ENCODE measurements at regions not wholly inside any gene's neighbourhood (a gene's known extent, or its start where the extent isn't known, plus 50 kb on each side); places are given as distances from the start of the nearest gene placed in this dataset.

DNA sequence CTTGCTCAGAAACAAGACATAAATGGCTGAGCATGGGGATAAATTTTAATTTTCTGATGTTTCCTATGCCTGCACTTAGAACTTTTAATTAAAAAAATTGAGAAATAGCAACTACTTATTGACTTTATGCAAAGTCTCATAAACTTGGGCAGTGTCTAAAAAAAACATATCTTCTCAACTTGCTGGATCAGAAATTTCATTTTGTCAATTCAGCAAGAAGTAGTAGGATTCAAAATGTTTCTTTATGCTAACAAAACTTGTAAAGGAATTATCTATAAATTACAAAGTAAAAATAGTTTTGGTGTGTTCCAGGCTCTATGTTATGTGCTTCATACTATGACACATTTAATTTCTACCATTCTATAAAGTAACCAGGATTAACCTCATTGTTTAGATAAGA is 562.2 kb upstream of the IMPG1 start:
- H3K27me3 ChIP-seq, result no peaks in the 10 kb centered on the region
- no peaks in the 10 kb centered on the region for H3K9me3 ChIP-seq (ENCODE audit: low read depth)
- no peaks in the 10 kb centered on the region for H3K79me2 ChIP-seq
- DNase-seq (ENCODE audit: low spot score), result no peak
- H3K4me3 ChIP-seq, result no peak overlapping the region
- no peak overlapping the region for H3K4me2 ChIP-seq
- TF ChIP-seq EZH2phosphoT487 (IDR thresholded peaks at IDR 0.05; ENCODE audit: low read depth, severe bottlenecking, unreplicated experiment) (no peak), EZH2 (IDR thresholded peaks at IDR 0.05; ENCODE audit: borderline replicate concordance) (no peak)
- TF ChIP-seq, protein P1, sequence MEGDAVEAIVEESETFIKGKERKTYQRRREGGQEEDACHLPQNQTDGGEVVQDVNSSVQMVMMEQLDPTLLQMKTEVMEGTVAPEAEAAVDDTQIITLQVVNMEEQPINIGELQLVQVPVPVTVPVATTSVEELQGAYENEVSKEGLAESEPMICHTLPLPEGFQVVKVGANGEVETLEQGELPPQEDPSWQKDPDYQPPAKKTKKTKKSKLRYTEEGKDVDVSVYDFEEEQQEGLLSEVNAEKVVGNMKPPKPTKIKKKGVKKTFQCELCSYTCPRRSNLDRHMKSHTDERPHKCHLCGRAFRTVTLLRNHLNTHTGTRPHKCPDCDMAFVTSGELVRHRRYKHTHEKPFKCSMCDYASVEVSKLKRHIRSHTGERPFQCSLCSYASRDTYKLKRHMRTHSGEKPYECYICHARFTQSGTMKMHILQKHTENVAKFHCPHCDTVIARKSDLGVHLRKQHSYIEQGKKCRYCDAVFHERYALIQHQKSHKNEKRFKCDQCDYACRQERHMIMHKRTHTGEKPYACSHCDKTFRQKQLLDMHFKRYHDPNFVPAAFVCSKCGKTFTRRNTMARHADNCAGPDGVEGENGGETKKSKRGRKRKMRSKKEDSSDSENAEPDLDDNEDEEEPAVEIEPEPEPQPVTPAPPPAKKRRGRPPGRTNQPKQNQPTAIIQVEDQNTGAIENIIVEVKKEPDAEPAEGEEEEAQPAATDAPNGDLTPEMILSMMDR (IDR thresholded peaks at IDR 0.05; ENCODE audit: poor library complexity), result no peak
- H3K27ac ChIP-seq, result no peak overlapping the region
- no peaks in the 10 kb centered on the region for H3K9me2 ChIP-seq (replicated peaks; ENCODE audit: insufficient read depth)
- no peaks in the 10 kb centered on the region for H4K20me1 ChIP-seq (ENCODE audit: insufficient read depth, poor library complexity, severe bottlenecking)
- no peaks in the 10 kb centered on the region for H3K4me1 ChIP-seq (ENCODE audit: insufficient read depth)
- no peaks in the 10 kb centered on the region for H3K36me3 ChIP-seq (replicated peaks; ENCODE audit: insufficient read depth, low read depth)
- H2AFZ ChIP-seq, result no peak overlapping the region

DNA sequence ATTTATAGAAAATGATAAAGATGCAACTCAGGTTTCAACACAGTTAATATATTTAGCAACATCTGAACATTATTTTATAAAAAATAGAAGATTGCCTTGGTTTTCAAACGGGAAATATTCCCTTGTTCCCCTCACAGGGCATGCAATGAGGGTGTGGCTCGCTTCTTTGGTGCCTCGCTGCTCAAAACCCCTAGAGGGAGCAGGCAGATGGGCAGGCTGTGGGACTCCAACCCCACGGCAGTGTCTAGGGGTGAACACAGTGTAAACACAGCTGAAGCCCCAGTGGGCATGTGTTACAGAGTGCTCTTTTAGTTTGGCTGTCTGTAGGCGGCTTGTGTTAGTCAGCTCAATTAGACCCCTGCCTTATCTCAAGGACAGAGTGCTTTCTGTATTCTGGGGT is 560.8 kb upstream of the IMPG1 start:
- no peak for TF ChIP-seq EZH2phosphoT487 (IDR thresholded peaks at IDR 0.05; ENCODE audit: low read depth, severe bottlenecking, unreplicated experiment)
- TF ChIP-seq, protein P1 (IDR thresholded peaks at IDR 0.05; ENCODE audit: poor library complexity), result no peak
- TF ChIP-seq EZH2 (IDR thresholded peaks at IDR 0.05; ENCODE audit: borderline replicate concordance), result no peak
- WGBS (ENCODE audit: low lambda C conversion rate, missing lambda C conversion rate), result 58% methylated on average over 5 of the region's 5 CpGs
- no peaks in the 10 kb centered on the region for H3K27me3 ChIP-seq

DNA sequence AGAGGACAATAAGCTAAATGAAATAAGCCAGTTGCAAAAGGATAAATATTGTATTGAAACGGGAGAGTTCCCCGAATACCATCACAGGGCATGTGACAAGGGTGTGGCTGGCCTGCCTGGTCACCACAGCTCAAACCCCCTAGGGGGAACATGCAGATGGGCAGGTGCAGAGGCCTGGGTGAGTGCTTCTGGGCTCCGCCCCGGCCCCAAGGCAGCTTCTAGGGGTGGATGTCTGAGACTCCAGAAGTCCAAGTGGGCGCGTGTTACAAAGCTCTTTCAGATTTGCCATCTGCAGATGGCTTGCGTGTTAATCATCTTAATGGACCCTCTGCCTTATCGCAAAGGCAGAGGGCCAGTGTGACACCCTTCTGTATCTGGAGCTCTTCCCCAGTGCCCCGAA is 559.2 kb upstream of the IMPG1 start:
- 96% methylated on average over 9 of the region's 9 CpGs for WGBS (ENCODE audit: low lambda C conversion rate, missing lambda C conversion rate)
- TF ChIP-seq, protein P1 (IDR thresholded peaks at IDR 0.05; ENCODE audit: poor library complexity), result no peak
- TF ChIP-seq EZH2 (IDR thresholded peaks at IDR 0.05; ENCODE audit: borderline replicate concordance) (no peak), EZH2phosphoT487 (IDR thresholded peaks at IDR 0.05; ENCODE audit: low read depth, severe bottlenecking, unreplicated experiment) (no peak)
- Histone ChIP-seq H3K36me3 (replicated peaks; ENCODE audit: insufficient read depth, low read depth) (no peaks in the 10 kb centered on the region), H3K79me2 (no peaks in the 10 kb centered on the region), H2AFZ (no peak overlapping the region), H3K27ac (no peak overlapping the region), H4K20me1 (ENCODE audit: insufficient read depth, poor library complexity, severe bottlenecking) (no peaks in the 10 kb centered on the region), H3K9me2 (replicated peaks; ENCODE audit: insufficient read depth) (no peaks in the 10 kb centered on the region), H3K4me1 (ENCODE audit: insufficient read depth) (no peaks in the 10 kb centered on the region), H3K27me3 (no peaks in the 10 kb centered on the region), H3K9me3 (ENCODE audit: low read depth) (no peaks in the 10 kb centered on the region), H3K4me3 (no peak overlapping the region), H3K4me2 (no peak overlapping the region)
- DNase-seq (ENCODE audit: low spot score), result no peak

More for the DNA sequence above, 560.8 kb upstream of the IMPG1 start:
- Histone ChIP-seq H2AFZ (no peak overlapping the region), H3K4me2 (no peak overlapping the region), H3K9me3 (ENCODE audit: low read depth) (no peaks in the 10 kb centered on the region), H3K4me1 (ENCODE audit: insufficient read depth) (no peaks in the 10 kb centered on the region), H4K20me1 (ENCODE audit: insufficient read depth, poor library complexity, severe bottlenecking) (no peaks in the 10 kb centered on the region), H3K79me2 (no peaks in the 10 kb centered on the region), H3K9me2 (replicated peaks; ENCODE audit: insufficient read depth) (no peaks in the 10 kb centered on the region), H3K36me3 (replicated peaks; ENCODE audit: insufficient read depth, low read depth) (no peaks in the 10 kb centered on the region), H3K4me3 (no peak overlapping the region), H3K27ac (no peak overlapping the region)
- DNase-seq (ENCODE audit: low spot score), result no peak

DNA sequence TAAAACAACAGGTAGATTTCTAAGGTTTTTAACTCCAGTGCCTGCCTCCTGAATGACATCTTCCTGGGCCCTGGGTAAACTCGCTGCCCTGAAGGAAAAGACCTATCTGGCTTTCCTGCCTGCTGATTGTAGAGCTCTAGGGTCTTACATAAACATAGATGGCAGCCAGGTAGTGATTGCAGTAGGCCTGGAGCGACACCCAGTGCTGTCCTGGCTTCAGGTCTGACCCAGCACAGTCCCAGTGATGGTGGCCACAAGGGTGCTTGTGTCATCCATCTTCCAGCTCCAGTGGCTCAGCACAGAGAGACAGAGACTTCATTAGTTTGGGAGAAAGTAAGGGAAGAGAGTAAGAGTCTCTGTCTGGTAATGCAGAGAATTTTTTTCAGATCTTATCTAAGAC is 542.9 kb upstream of the IMPG1 start:
- TF ChIP-seq, protein P1 (IDR thresholded peaks at IDR 0.05; ENCODE audit: poor library complexity), result no peak
- TF ChIP-seq EZH2 (IDR thresholded peaks at IDR 0.05; ENCODE audit: borderline replicate concordance) (no peak), EZH2phosphoT487 (IDR thresholded peaks at IDR 0.05; ENCODE audit: low read depth, severe bottlenecking, unreplicated experiment) (no peak)
- Histone ChIP-seq H3K27ac (no peak overlapping the region), H3K4me3 (no peak overlapping the region), H3K79me2 (no peaks in the 10 kb centered on the region), H3K9me3 (ENCODE audit: low read depth) (no peaks in the 10 kb centered on the region), H3K4me2 (no peak overlapping the region), H3K9me2 (replicated peaks; ENCODE audit: insufficient read depth) (no peaks in the 10 kb centered on the region), H3K27me3 (no peaks in the 10 kb centered on the region), H3K36me3 (replicated peaks; ENCODE audit: insufficient read depth, low read depth) (no peaks in the 10 kb centered on the region), H2AFZ (no peak overlapping the region), H4K20me1 (ENCODE audit: insufficient read depth, poor library complexity, severe bottlenecking) (no peaks in the 10 kb centered on the region), H3K4me1 (ENCODE audit: insufficient read depth) (no peaks in the 10 kb centered on the region)
- DNase-seq (ENCODE audit: low spot score), result no peak
- WGBS (ENCODE audit: low lambda C conversion rate, missing lambda C conversion rate), result 96% methylated on average over 2 of the region's 2 CpGs

Measured in hepatocyte (in vitro differentiated cells).